GM23248 (cell line): ENCODE measurements at regions not wholly inside any gene's neighbourhood (a gene's known extent, or its start where the extent isn't known, plus 50 kb on each side); places are given as distances from the start of the nearest gene placed in this dataset.

Experiments used
- DNase-seq: peaks from one replicate; pipeline ENCODE4 v3.0.0-alpha.2; 2015
- H2AFZ ChIP-seq: fragments of 200-600 bp; sonication (generic); 2 replicates; pipeline ENCODE4 v1.6.1; 2016; ENCODE audit warnings: antibody characterized with exemption
- H3F3A ChIP-seq: fragments of 200-600 bp; sonication (generic); 2 replicates; pipeline ENCODE4 v1.6.1; 2016; ENCODE audit warnings: mild to moderate bottlenecking, antibody characterized with exemption, mixed run types; ENCODE audit not compliant: insufficient read depth
- H3K27ac ChIP-seq: fragments of 200-600 bp; sonication (generic); 2 replicates; pipeline ENCODE4 v1.5.1; 2016; ENCODE audit warnings: mild to moderate bottlenecking
- H3K27me3 ChIP-seq: fragments of 200-600 bp; sonication (generic); replicated peaks from 2 replicates; pipeline ENCODE4 v1.6.1; 2016; ENCODE audit warnings: mild to moderate bottlenecking; ENCODE audit not compliant: insufficient read depth
- H3K36me3 ChIP-seq: fragments of 200-600 bp; sonication (generic); 2 replicates; pipeline ENCODE4 v1.6.1; 2016; ENCODE audit warnings: low read depth, mild to moderate bottlenecking
- H3K4me1 ChIP-seq: fragments of 200-600 bp; sonication (generic); 2 replicates; pipeline ENCODE4 v1.6.1; 2016; ENCODE audit warnings: mild to moderate bottlenecking; ENCODE audit not compliant: insufficient read depth
- H3K4me2 ChIP-seq: fragments of 200-600 bp; sonication (generic); one replicate; pipeline ENCODE4 v1.6.1; 2016; ENCODE audit warnings: mild to moderate bottlenecking; ENCODE audit not compliant: unreplicated experiment
- H3K4me3 ChIP-seq: fragments of 200-600 bp; sonication (generic); 2 replicates; pipeline ENCODE4 v1.5.1; 2016; ENCODE audit warnings: mild to moderate bottlenecking
- H3K79me2 ChIP-seq: fragments of 200-600 bp; sonication (generic); 2 replicates; pipeline ENCODE4 v1.6.1; 2016; ENCODE audit warnings: mild to moderate bottlenecking; ENCODE audit not compliant: insufficient read depth
- H3K9ac ChIP-seq: fragments of 200-600 bp; sonication (generic); 2 replicates; pipeline ENCODE4 v1.6.1; 2016; ENCODE audit warnings: mild to moderate bottlenecking
- H3K9me2 ChIP-seq: fragments of 200-600 bp; sonication (generic); 2 replicates; pipeline ENCODE4 v1.6.1; 2016; ENCODE audit warnings: mixed run types, mild to moderate bottlenecking, moderate library complexity; ENCODE audit not compliant: insufficient read depth
- H3K9me3 ChIP-seq: fragments of 200-600 bp; sonication (generic); one replicate; pipeline ENCODE4 v1.6.1; 2017; ENCODE audit warnings: low read depth
- H4K20me1 ChIP-seq: fragments of 200-600 bp; sonication (generic); 2 replicates; pipeline ENCODE4 v1.6.0; 2016; ENCODE audit not compliant: insufficient read depth
- EZH2 ChIP-seq: fragments of 200-600 bp; sonication (generic); IDR thresholded peaks from 2 replicates; pipeline ENCODE4 v1.6.1; 2018; ENCODE audit warnings: antibody characterized with exemption, mild to moderate bottlenecking; ENCODE audit not compliant: insufficient read depth, poor library complexity, severe bottlenecking
- EZH2phosphoT487 ChIP-seq: fragments of 200-600 bp; sonication (generic); IDR thresholded peaks from 2 replicates; pipeline ENCODE4 v1.6.1; 2018; ENCODE audit warnings: antibody characterized with exemption, moderate library complexity, mild to moderate bottlenecking, low read depth; ENCODE audit not compliant: insufficient read depth
- WGBS, 2 experiments: methylation state at CpG; one replicate each; pipeline ENCODE4 v1.1.6; 2015 to 2017; ENCODE audit warnings: low lambda C conversion rate in 2 of 2, low coverage in 1 of 2; ENCODE audit errors: missing lambda C conversion rate in 2 of 2; 5-methylcytosine and 5-hydroxymethylcytosine counted together
- in situ Hi-C: fragments of 300-500 bp; cut with MboI; formaldehyde crosslinking; loops from 2 replicates; pipeline ENCODE4 v1.15.0; 2020

- peak overlapping the region; percentile 43 for H3K4me2 ChIP-seq
- no peaks in the 10 kb centered on the region; the same call in 1 of the 2 replicates for H3K4me1 ChIP-seq
- peak; percentile 36 for DNase-seq
- peak overlapping the region; percentile 60 for H3K4me3 ChIP-seq
- H3F3A ChIP-seq, result no peaks in the 10 kb centered on the region
- H2AFZ ChIP-seq, result no peak overlapping the region
- H3K36me3 ChIP-seq, result no peaks in the 10 kb centered on the region
- in situ Hi-C loops, result no loop called here
- H3K27me3 ChIP-seq, result no peaks in the 10 kb centered on the region
- H4K20me1 ChIP-seq, result no peaks in the 10 kb centered on the region
- peak overlapping the region; percentile 72 for H3K9ac ChIP-seq
- no peaks in the 10 kb centered on the region for H3K9me2 ChIP-seq
- 8% methylated on average over 4 of the region's 4 CpGs for WGBS, 2 experiments
- H3K27ac ChIP-seq, result peak overlapping the region; percentile 62; the same call in 1 of the 2 replicates
- no peaks in the 10 kb centered on the region for H3K9me3 ChIP-seq
- TF ChIP-seq EZH2, result no peak
- no peak for TF ChIP-seq EZH2phosphoT487
- H3K79me2 ChIP-seq, result 0 out of 2 replicates have a peak, but pooled peaks cover 8% of the 10 kb centered on the region
Observed at GRCh38 chr1:238484121-238484520, 593.4 kb upstream of the ZP4 start.

GRCh38 chr1:238476841-238477240 is 586.1 kb upstream of the ZP4 start:
- Histone ChIP-seq H3K9me3 (no peaks in the 10 kb centered on the region), H3K4me2 (no peak overlapping the region), H3K9ac (no peak overlapping the region), H3K4me1 (no peaks in the 10 kb centered on the region), H4K20me1 (no peaks in the 10 kb centered on the region), H3K27me3 (no peaks in the 10 kb centered on the region), H3K36me3 (no peaks in the 10 kb centered on the region), H3K79me2 (no peaks in the 10 kb centered on the region), H3F3A (no peaks in the 10 kb centered on the region), H2AFZ (no peak overlapping the region), H3K27ac (no peak overlapping the region), H3K4me3 (no peak overlapping the region), H3K9me2 (no peaks in the 10 kb centered on the region)
- WGBS, 2 experiments, result 55 to 57% methylated on average over 4 of the region's 4 CpGs
- TF ChIP-seq EZH2 (no peak), EZH2phosphoT487 (no peak)
- in situ Hi-C loops, result no loop called here
- no peak for DNase-seq

GRCh38 chr1:238475712-238476111 is 585.0 kb upstream of the ZP4 start:
- WGBS, 2 experiments, result 25 to 35% methylated on average over 5 of the region's 5 CpGs
- Histone ChIP-seq H3K4me1 (no peaks in the 10 kb centered on the region), H3K36me3 (no peaks in the 10 kb centered on the region), H2AFZ (no peak overlapping the region), H4K20me1 (no peaks in the 10 kb centered on the region), H3K27ac (no peak overlapping the region), H3K79me2 (no peaks in the 10 kb centered on the region), H3F3A (no peaks in the 10 kb centered on the region), H3K9ac (no peak overlapping the region), H3K9me3 (no peaks in the 10 kb centered on the region), H3K4me3 (no peak overlapping the region), H3K4me2 (no peak overlapping the region), H3K27me3 (no peaks in the 10 kb centered on the region), H3K9me2 (no peaks in the 10 kb centered on the region)
- in situ Hi-C loops, result no loop called here
- no peak for DNase-seq
- TF ChIP-seq EZH2 (no peak), EZH2phosphoT487 (no peak)

GRCh38 chr1:238474263-238474662 is 583.5 kb upstream of the ZP4 start:
- Histone ChIP-seq H3K9me3 (no peaks in the 10 kb centered on the region), H3K4me3 (no peak overlapping the region), H3K79me2 (no peaks in the 10 kb centered on the region), H3K9me2 (no peaks in the 10 kb centered on the region), H3K27me3 (no peaks in the 10 kb centered on the region), H3K27ac (no peak overlapping the region), H3K4me1 (no peaks in the 10 kb centered on the region), H3K36me3 (no peaks in the 10 kb centered on the region), H3F3A (no peaks in the 10 kb centered on the region), H3K9ac (no peak overlapping the region), H2AFZ (no peak overlapping the region), H4K20me1 (no peaks in the 10 kb centered on the region), H3K4me2 (no peak overlapping the region)
- DNase-seq, result no peak
- in situ Hi-C loops, result no loop called here
- 11 to 19% methylated on average over 3 of the region's 3 CpGs for WGBS, 2 experiments
- no peak for TF ChIP-seq EZH2
- TF ChIP-seq EZH2phosphoT487, result no peak

- WGBS, 2 experiments, result 30 to 32% methylated on average over 4 of the region's 4 CpGs
- Histone ChIP-seq H3K79me2 (no peaks in the 10 kb centered on the region), H3K9me3 (no peaks in the 10 kb centered on the region), H3K36me3 (no peaks in the 10 kb centered on the region), H4K20me1 (no peaks in the 10 kb centered on the region), H3K4me1 (no peaks in the 10 kb centered on the region; the same call in 1 of the 2 replicates), H3K27ac (peak overlapping the region; percentile 56), H3K9me2 (no peaks in the 10 kb centered on the region), H3K4me2 (peak overlapping the region; percentile 31), H3K4me3 (peak overlapping the region; percentile 50), H3K27me3 (no peaks in the 10 kb centered on the region), H3F3A (no peaks in the 10 kb centered on the region), H2AFZ (peak overlapping the region; percentile 60; the same call in 1 of the 2 replicates), H3K9ac (no peak overlapping the region)
- peak; percentile 26 for DNase-seq
- in situ Hi-C loops, result no loop called here
- TF ChIP-seq EZH2phosphoT487, result no peak
- TF ChIP-seq EZH2, result no peak
Observed at GRCh38 chr1:238469146-238469631, 578.5 kb upstream of the ZP4 start.
